Kidney epithelial cell (primary cell): ENCODE measurements at regions not wholly inside any gene's neighbourhood (a gene's known extent, or its start where the extent isn't known, plus 50 kb on each side); places are given as distances from the start of the nearest gene placed in this dataset.

ENCODE experiments used
- DNase-seq: peaks from one replicate; pipeline ENCODE4 v3.0.0-alpha.2; 2010; ENCODE audit warnings: low read depth
- H3K27me3 ChIP-seq: 2 replicates; pipeline ENCODE4 v1.6.0; 2011; ENCODE audit warnings: low read length; ENCODE audit not compliant: control insufficient read depth, insufficient read depth
- H3K36me3 ChIP-seq: 2 replicates; pipeline ENCODE4 v1.5.1; 2011; ENCODE audit warnings: low read length; ENCODE audit not compliant: control insufficient read depth, insufficient read depth
- H3K4me3 ChIP-seq: 2 replicates; pipeline ENCODE4 v1.5.1; 2011; ENCODE audit warnings: low read depth, mild to moderate bottlenecking, control low read depth, low read length
- TF ChIP-seq, protein P1 (sequence below): IDR thresholded peaks from 2 replicates; pipeline ENCODE4 v1.5.1; 2011; ENCODE audit warnings: mild to moderate bottlenecking, moderate library complexity, low read length, control low read depth, inconsistent platforms; ENCODE audit not compliant: insufficient read depth, poor library complexity, severe bottlenecking

DNA sequence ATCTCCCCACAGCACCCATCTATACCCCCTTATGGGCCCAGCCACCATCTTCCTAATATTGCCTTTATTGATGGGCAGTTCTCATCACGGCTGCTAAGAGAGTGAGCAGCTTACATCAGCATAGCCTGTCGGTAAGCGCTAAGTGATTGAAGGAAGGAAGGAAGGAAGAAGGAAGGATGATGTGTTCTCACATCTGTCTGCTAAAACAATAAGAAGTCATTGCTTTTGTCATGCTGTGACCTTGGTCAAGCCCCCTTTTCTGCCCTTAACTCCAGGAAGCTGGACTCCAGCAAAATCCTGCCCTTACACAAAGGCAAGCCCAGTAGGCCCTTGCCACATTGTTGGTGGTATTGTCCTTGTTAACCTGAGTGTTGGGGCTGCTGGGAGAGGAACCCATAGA, 165.0 kb downstream of the ETS2 start:
- TF ChIP-seq, protein P1, sequence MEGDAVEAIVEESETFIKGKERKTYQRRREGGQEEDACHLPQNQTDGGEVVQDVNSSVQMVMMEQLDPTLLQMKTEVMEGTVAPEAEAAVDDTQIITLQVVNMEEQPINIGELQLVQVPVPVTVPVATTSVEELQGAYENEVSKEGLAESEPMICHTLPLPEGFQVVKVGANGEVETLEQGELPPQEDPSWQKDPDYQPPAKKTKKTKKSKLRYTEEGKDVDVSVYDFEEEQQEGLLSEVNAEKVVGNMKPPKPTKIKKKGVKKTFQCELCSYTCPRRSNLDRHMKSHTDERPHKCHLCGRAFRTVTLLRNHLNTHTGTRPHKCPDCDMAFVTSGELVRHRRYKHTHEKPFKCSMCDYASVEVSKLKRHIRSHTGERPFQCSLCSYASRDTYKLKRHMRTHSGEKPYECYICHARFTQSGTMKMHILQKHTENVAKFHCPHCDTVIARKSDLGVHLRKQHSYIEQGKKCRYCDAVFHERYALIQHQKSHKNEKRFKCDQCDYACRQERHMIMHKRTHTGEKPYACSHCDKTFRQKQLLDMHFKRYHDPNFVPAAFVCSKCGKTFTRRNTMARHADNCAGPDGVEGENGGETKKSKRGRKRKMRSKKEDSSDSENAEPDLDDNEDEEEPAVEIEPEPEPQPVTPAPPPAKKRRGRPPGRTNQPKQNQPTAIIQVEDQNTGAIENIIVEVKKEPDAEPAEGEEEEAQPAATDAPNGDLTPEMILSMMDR = no peak
- no peaks in the 10 kb centered on the region for H3K36me3 ChIP-seq
- no peak overlapping the region for H3K4me3 ChIP-seq
- no peak for DNase-seq
- H3K27me3 ChIP-seq = no peaks in the 10 kb centered on the region

DNA sequence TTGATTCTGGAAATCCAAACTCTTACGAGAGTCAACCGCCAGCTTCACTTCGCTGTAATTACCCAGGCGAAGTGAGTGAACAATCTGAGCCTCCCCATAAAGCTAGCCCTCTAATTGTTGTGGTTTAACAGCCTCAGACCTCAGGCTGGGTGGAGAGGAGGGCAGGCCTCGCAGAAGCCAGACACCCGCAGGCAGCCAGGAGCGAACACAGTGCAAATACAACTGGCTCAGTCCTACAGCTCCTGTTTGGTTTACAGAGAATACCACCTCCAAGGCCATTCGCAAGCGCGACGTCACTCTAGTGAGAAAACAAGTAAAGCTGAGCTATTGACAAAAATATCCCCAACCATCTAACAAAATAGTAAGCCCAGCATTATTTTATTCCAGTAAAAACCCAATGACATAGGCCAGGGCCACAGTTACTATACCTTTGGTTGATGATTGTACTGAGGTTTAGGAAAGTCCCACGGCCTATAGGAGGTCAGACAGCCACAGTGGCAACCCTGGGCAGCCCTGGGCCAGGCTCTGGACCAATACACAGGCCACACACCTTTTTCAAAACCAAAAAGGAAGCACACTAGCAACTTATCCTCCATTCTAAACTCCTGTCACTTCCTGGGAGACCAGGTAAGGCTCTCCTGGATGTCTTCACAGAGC, 163.3 kb downstream of the ETS2 start:
- no peaks in the 10 kb centered on the region for H3K36me3 ChIP-seq
- no peaks in the 10 kb centered on the region for H3K27me3 ChIP-seq
- H3K4me3 ChIP-seq = no peak overlapping the region
- no peak for DNase-seq
- TF ChIP-seq, protein P1 = no peak

DNA sequence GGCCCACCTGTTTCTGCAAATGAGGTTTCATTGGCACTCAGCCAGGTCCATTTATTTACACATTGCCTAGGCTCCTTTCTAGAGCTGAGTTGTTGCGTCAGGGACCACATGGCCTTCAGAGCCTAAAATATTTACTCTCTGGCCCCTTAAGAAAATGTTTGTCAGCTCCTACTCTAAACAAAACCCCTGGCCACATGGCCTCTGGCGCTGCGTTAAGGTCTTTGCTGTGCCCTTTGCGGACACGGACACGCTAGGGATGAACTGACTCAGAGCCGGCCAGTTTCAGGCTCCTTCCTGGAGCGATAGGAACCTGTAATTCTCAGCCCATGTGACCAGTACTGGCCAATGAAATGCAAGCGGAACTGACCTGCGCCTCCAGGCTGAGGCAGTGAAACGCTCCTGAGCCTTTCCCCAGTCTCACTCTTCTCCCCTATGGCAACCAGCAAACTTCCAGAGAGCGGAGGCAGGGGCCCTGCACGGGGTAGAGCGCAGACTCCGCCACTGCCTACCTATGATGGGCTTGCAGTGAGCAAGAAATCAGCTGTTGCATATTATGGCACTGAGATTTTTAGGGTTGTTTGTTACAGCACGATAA, 160.3 kb downstream of the ETS2 start:
- TF ChIP-seq, protein P1 = no peak
- H3K4me3 ChIP-seq = no peak overlapping the region
- H3K27me3 ChIP-seq = no peaks in the 10 kb centered on the region
- no peaks in the 10 kb centered on the region for H3K36me3 ChIP-seq
- DNase-seq = no peak

DNA sequence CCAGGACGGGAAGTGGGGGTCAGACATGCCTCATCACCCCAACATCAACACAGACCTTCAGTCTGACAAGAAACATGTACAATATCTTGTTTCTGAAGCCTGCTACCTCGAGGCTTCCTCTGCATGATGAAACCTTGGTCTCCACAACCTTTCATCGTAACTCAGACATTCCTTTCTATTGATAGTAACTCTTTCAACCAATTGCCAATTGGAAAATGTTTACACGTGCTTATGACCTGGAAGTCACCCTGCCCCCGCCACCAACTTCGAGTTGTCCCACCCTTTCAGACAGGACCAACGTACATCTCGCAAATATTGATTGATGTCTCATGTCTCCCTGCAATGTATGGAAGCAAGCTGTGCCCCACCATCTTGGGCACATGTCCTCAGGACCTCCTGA, 159.5 kb downstream of the ETS2 start:
- no peak overlapping the region for H3K4me3 ChIP-seq
- no peaks in the 10 kb centered on the region for H3K27me3 ChIP-seq
- no peaks in the 10 kb centered on the region for H3K36me3 ChIP-seq
- no peak for DNase-seq
- TF ChIP-seq, protein P1 = no peak

DNA sequence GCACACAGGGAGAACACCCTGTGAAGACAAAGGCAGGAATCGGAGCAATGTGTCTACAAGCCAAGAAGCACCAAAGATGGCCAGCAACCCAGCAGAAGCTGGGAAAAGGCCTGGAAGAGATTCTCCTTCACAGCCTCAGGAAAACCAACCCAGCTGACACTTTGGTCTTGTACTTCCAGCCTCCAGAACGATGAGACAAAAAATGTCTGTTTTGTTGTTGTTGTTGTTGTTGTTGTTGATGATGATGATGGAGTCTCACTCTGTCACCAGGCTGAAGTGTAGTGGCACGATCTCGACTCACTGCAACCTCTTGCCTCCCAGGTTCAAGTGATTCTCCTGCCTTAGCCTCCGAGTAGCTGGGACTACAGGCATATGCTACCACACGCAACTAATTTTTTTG, 157.3 kb downstream of the ETS2 start:
- Histone ChIP-seq H3K36me3 (no peaks in the 10 kb centered on the region), H3K4me3 (no peak overlapping the region), H3K27me3 (no peaks in the 10 kb centered on the region)
- TF ChIP-seq, protein P1 = no peak
- DNase-seq = no peak

DNA sequence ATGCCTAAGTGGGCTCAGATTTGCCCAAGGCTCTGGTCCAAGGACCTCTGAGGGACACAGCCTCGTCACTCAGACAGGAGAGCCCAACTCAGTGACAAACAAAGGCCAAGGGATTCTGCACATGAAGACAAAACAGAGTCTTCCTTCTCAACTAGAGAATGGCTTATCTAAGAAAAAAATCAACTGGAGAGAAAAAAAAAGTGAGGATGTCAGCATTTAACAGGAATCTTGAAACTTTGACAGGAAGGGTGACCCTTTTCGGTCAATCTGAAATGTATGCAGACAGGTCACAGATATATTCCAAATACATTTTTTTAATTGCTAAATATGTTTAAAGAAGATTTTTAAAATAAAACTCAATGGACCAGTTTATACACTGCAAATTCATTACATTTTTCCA, 154.5 kb downstream of the ETS2 start:
- TF ChIP-seq, protein P1 = no peak
- H3K27me3 ChIP-seq = no peaks in the 10 kb centered on the region
- H3K36me3 ChIP-seq = no peaks in the 10 kb centered on the region
- no peak overlapping the region for H3K4me3 ChIP-seq
- no peak for DNase-seq
